ENCODE measurements at regions not wholly inside any gene's neighbourhood (a gene's known extent, or its start where the extent isn't known, plus 50 kb on each side); places are given as distances from the start of the nearest gene placed in this dataset.
"Not testable (repeated sequence)": the region's sequence is repeated elsewhere in the genome, so short reads cannot be mapped to it uniquely, and the experiment has no call there.

- H3K36me3 Mint-ChIP-seq (ENCODE audit: insufficient read depth) = no peaks in the 10 kb centered on the region
- DNase-seq (ENCODE audit: low spot score, unreplicated experiment) = no peak
- no peak overlapping the region for H3K4me3 Mint-ChIP-seq (ENCODE audit: low read depth)
- H3K27ac Mint-ChIP-seq = no peak overlapping the region
- no peaks in the 10 kb centered on the region for H3K4me1 Mint-ChIP-seq (ENCODE audit: low read depth)
- no peaks in the 10 kb centered on the region for H3K9me3 Mint-ChIP-seq (ENCODE audit: low read depth)
- TF ChIP-seq, protein P1, sequence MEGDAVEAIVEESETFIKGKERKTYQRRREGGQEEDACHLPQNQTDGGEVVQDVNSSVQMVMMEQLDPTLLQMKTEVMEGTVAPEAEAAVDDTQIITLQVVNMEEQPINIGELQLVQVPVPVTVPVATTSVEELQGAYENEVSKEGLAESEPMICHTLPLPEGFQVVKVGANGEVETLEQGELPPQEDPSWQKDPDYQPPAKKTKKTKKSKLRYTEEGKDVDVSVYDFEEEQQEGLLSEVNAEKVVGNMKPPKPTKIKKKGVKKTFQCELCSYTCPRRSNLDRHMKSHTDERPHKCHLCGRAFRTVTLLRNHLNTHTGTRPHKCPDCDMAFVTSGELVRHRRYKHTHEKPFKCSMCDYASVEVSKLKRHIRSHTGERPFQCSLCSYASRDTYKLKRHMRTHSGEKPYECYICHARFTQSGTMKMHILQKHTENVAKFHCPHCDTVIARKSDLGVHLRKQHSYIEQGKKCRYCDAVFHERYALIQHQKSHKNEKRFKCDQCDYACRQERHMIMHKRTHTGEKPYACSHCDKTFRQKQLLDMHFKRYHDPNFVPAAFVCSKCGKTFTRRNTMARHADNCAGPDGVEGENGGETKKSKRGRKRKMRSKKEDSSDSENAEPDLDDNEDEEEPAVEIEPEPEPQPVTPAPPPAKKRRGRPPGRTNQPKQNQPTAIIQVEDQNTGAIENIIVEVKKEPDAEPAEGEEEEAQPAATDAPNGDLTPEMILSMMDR (IDR thresholded peaks at IDR 0.05; ENCODE audit: unreplicated experiment) = no peak
- peaks cover 8% of the 10 kb centered on the region for H3K27me3 Mint-ChIP-seq
Measured at GRCh38 chr9:78097541-78097940, 65.9 kb upstream of the GNAQ start.

DNA sequence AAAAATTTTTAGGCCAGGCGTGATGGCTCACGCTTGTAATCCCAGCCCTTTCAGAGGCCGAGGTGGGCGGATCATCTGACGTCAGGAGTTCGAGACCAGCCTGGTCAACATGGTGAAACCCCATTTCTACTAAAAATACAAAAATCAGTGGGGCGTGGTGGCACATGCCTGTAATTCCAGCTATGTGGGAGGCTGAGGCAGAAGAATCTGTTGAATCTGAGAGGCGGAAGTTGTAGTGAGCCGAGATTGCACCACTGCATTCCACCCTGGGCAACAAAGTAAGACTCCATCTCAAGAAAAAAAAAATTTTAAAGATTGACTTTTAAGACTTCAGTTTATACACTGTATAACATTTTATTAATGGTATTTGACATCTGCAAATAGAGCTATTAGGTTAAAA lies 60.1 kb upstream of the GNAQ start:
- peaks cover 1% of the 10 kb centered on the region for H3K36me3 Mint-ChIP-seq (ENCODE audit: insufficient read depth)
- no peak overlapping the region for H3K4me3 Mint-ChIP-seq (ENCODE audit: low read depth)
- H3K9me3 Mint-ChIP-seq (ENCODE audit: low read depth) = peaks cover 8% of the 10 kb centered on the region
- no peak overlapping the region for H3K27ac Mint-ChIP-seq
- H3K4me1 Mint-ChIP-seq (ENCODE audit: low read depth) = no peaks in the 10 kb centered on the region
- TF ChIP-seq, protein P1 (IDR thresholded peaks at IDR 0.05; ENCODE audit: unreplicated experiment) = no peak
- H3K27me3 Mint-ChIP-seq = no peaks in the 10 kb centered on the region
- no peak for DNase-seq (ENCODE audit: low spot score, unreplicated experiment)

DNA sequence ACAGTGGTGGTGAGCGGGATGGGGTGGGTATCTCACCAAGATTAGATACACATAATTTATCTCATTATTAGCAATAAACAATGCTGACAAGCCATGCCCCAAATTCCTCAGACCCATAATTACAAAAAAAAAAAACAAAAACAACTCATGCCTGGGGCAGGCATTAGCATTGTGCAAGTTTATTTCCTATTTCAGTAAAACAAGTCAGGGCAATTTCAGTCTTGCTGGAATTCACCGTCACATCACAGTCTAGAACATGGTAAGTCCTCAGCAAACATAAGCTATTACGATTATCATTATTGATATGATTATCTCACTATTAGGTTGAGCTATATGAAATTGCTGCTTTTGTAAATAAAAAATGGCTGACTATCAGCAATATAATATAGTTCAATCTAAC lies 57.5 kb upstream of the GNAQ start:
- Mint-ChIP-seq H3K4me3 (ENCODE audit: low read depth) (no peak overlapping the region), H3K4me1 (ENCODE audit: low read depth) (no peaks in the 10 kb centered on the region), H3K36me3 (ENCODE audit: insufficient read depth) (peaks cover 1% of the 10 kb centered on the region), H3K27ac (no peak overlapping the region), H3K27me3 (no peaks in the 10 kb centered on the region), H3K9me3 (ENCODE audit: low read depth) (peaks cover 16% of the 10 kb centered on the region)
- TF ChIP-seq, protein P1 (IDR thresholded peaks at IDR 0.05; ENCODE audit: unreplicated experiment) = no peak
- DNase-seq (ENCODE audit: low spot score, unreplicated experiment) = no peak

GRCh38 chr9:78088190-78088589 lies 56.6 kb upstream of the GNAQ start:
- H3K4me1 Mint-ChIP-seq (ENCODE audit: low read depth); H3K36me3 Mint-ChIP-seq (ENCODE audit: insufficient read depth); H3K4me3 Mint-ChIP-seq (ENCODE audit: low read depth); H3K27ac Mint-ChIP-seq; DNase-seq (ENCODE audit: low spot score, unreplicated experiment); H3K27me3 Mint-ChIP-seq: not testable (repeated sequence)
- H3K9me3 Mint-ChIP-seq (ENCODE audit: low read depth) = peaks cover 20% of the 10 kb centered on the region

Measured in progenitor cell of endocrine pancreas (in vitro differentiated cells).